ENCODE measurements at regions not wholly inside any gene's neighbourhood (a gene's known extent, or its start where the extent isn't known, plus 50 kb on each side); places are given as distances from the start of the nearest gene placed in this dataset.
"Not testable (repeated sequence)": the region's sequence is repeated elsewhere in the genome, so short reads cannot be mapped to it uniquely, and the experiment has no call there.

DNA sequence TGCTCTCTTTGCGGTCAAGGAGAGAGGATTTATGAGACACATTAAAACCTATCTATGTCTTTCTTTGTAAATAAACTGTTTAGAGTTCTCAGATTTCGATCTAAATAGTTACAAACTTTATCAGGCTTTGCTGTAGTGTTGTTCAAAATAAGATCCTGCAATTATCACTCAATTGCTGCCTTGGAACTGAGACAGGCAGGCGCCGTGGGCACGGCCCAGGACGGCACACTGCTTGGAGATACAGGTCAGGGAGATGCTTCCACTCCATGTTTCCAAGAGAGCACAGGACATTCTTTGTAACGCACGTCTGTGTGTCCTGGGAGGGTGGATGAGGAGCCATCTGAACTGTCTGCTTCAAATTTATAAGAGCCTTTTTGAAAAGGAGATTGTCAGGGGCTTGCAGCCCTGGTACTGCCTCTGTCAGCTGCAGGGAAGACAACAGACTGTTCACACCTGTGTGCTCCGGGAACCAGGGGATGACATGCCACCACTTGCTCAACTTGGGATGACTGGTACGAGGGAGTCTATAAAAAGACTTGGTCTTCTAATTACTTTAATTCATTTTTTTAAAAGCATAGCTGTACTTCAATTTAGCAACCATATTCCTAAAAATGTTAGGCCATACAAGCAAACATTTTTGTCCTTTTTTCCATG lies 472.9 kb upstream of the RUNX1 start:
- DNase-seq (ENCODE audit: insufficient read length) = no peak
- TF ChIP-seq POLR2AphosphoS5 (IDR thresholded peaks at IDR 0.05; ENCODE audit: low read depth, low read length) (no peak), POLR2A (IDR thresholded peaks at IDR 0.05; ENCODE audit: low read depth, low read length) (no peak), TAF1 (IDR thresholded peaks at IDR 0.05; ENCODE audit: borderline replicate concordance, low read depth, low read length) (no peak)
- FAIRE-seq = no peak

DNA sequence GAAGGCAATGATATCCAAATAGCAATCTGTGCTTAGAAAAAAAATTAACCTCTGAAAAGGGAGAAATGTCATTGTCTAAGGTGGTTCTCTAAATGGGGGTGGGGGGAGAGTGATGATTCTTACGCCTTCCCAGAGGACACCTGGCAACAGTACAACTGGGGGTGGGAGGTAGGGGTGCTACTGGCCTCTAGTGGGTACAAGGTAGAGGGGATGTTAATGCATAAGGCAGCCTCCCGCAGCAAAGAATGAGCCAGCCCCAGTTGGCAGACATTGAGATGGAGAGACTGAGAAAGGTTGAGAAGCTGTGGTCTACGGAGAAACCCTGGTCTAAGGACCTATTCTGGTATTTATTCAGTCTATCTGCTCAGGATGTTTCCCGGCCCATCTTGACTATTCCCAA lies 472.2 kb upstream of the RUNX1 start:
- FAIRE-seq (no peak), DNase-seq (ENCODE audit: insufficient read length) (no peak)
- TF ChIP-seq TAF1 (IDR thresholded peaks at IDR 0.05; ENCODE audit: borderline replicate concordance, low read depth, low read length) = no peak
- no peak for TF ChIP-seq POLR2AphosphoS5 (IDR thresholded peaks at IDR 0.05; ENCODE audit: low read depth, low read length)
- no peak for TF ChIP-seq POLR2A (IDR thresholded peaks at IDR 0.05; ENCODE audit: low read depth, low read length)

DNA sequence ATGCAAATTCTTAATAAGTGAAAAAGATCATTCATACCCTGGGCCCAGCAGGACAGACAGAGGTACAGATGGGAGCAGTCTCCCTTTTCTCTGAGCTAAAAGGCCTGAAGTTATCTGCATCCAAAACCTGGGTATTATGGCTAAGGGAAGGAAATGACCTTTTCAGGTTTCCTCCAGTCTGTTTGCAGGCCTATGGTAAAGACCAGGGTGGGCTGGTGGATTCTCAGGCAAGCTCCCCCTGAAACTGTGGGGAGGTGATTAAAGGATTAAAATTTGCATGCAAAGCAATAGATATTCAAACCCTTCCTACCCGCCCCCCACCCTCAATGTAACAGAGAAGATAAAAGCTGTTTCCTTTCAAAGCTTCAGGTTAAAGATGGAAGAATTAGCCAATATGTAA lies 471.8 kb upstream of the RUNX1 start:
- TF ChIP-seq POLR2A (IDR thresholded peaks at IDR 0.05; ENCODE audit: low read depth, low read length) (no peak), POLR2AphosphoS5 (IDR thresholded peaks at IDR 0.05; ENCODE audit: low read depth, low read length) (no peak), TAF1 (IDR thresholded peaks at IDR 0.05; ENCODE audit: borderline replicate concordance, low read depth, low read length) (no peak)
- DNase-seq (ENCODE audit: insufficient read length) (no peak), FAIRE-seq (no peak)

DNA sequence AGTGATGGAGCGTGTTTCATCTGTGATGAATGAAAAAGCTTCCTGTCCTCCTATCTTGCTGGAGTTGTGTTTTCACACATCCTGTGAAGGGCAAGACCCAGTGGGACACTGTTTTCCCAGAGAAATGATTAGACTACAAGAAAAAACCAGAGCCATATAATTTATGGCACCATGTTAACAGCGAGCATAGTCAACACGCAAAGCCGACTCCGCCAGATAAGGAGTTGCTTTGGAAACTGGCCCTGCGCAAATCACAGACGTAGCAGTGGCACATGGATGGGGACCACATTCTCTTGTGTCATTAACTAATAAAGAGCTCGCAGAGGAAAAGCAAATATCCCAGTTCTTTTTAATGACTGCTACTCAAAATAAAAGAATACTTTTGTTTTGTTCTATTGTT lies 471.2 kb upstream of the RUNX1 start:
- DNase-seq (ENCODE audit: insufficient read length) = no peak
- TF ChIP-seq POLR2AphosphoS5 (IDR thresholded peaks at IDR 0.05; ENCODE audit: low read depth, low read length) (no peak), POLR2A (IDR thresholded peaks at IDR 0.05; ENCODE audit: low read depth, low read length) (no peak), TAF1 (IDR thresholded peaks at IDR 0.05; ENCODE audit: borderline replicate concordance, low read depth, low read length) (no peak)
- FAIRE-seq = no peak

- FAIRE-seq = no peak
- no peak for DNase-seq (ENCODE audit: insufficient read length)
- no peak for TF ChIP-seq TAF1 (IDR thresholded peaks at IDR 0.05; ENCODE audit: borderline replicate concordance, low read depth, low read length)
- no peak for TF ChIP-seq POLR2A (IDR thresholded peaks at IDR 0.05; ENCODE audit: low read depth, low read length)
- no peak for TF ChIP-seq POLR2AphosphoS5 (IDR thresholded peaks at IDR 0.05; ENCODE audit: low read depth, low read length)
Measured at GRCh38 chr21:35517865-35518264, 468.8 kb upstream of the RUNX1 start.

DNA sequence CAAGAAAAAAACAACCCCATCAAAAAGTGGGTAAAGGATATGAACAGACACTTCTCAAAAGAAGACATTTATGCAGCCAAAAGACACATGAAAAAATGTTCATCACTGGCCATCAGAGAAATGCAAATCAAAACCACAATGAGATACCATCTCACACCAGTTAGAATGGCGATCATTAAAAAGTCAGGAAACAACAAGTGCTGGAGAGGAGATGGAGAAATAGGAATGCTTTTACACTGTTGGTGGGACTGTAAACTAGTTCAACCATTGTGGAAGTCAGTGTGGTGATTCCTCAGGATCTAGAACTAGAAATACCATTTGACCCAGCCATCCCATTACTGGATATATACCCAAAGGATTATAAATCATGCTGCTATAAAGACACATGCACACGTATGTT lies 467.2 kb upstream of the RUNX1 start:
- DNase-seq (ENCODE audit: insufficient read length) = not testable (repeated sequence)

GRCh38 chr21:35512346-35512745 lies 463.2 kb upstream of the RUNX1 start:
- TF ChIP-seq TAF1 (IDR thresholded peaks at IDR 0.05; ENCODE audit: borderline replicate concordance, low read depth, low read length) (no peak), POLR2A (IDR thresholded peaks at IDR 0.05; ENCODE audit: low read depth, low read length) (no peak), POLR2AphosphoS5 (IDR thresholded peaks at IDR 0.05; ENCODE audit: low read depth, low read length) (no peak)
- DNase-seq (ENCODE audit: insufficient read length) (no peak), FAIRE-seq (no peak)

More for the DNA sequence above, 467.2 kb upstream of the RUNX1 start:
- not testable (repeated sequence) for FAIRE-seq

- DNase-seq (ENCODE audit: insufficient read length) (no peak), FAIRE-seq (no peak)
- TF ChIP-seq TAF1 (IDR thresholded peaks at IDR 0.05; ENCODE audit: borderline replicate concordance, low read depth, low read length) (no peak), POLR2A (IDR thresholded peaks at IDR 0.05; ENCODE audit: low read depth, low read length) (no peak), POLR2AphosphoS5 (IDR thresholded peaks at IDR 0.05; ENCODE audit: low read depth, low read length) (no peak)
Measured at GRCh38 chr21:35511696-35512162, 462.6 kb upstream of the RUNX1 start.

DNA sequence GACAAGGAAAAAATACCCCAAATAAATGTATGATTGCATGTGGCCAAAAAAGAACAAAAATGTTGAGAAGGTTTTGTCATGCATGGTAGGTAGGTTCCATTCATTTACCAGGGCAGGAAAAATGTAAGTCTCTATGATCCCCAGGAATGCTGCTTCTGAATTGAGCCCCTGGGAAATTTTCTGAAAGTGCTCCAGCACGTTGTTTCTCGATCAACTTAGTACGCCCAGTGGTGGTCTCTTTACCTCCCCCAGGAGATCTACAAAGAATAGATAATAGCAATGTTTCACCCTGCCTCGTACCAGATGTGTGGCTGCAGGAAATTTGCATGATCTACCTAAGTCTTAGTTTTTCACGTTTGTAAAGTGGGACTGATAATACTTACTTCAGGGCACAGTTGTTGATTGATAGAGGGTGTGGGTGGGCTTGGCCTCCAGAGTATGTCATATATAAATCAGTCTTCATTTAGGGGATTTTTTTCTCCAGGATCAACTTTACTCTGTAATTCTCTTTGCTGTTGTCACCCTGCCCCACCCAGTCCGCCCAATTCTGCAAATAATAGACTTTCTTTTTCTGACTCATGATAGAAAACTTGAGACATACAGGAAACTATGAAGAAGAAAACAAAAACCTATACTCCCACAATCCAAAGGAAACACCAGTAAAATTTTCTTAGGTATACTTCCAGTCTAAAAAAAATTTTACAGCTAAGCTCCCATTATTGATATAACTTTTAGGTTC lies 462.0 kb upstream of the RUNX1 start:
- no peak for TF ChIP-seq TAF1 (IDR thresholded peaks at IDR 0.05; ENCODE audit: borderline replicate concordance, low read depth, low read length)
- no peak for TF ChIP-seq POLR2AphosphoS5 (IDR thresholded peaks at IDR 0.05; ENCODE audit: low read depth, low read length)
- TF ChIP-seq POLR2A (IDR thresholded peaks at IDR 0.05; ENCODE audit: low read depth, low read length) = no peak
- FAIRE-seq (no peak), DNase-seq (ENCODE audit: insufficient read length) (no peak)

- FAIRE-seq = no peak
- TF ChIP-seq POLR2AphosphoS5 (IDR thresholded peaks at IDR 0.05; ENCODE audit: low read depth, low read length) = no peak
- no peak for TF ChIP-seq TAF1 (IDR thresholded peaks at IDR 0.05; ENCODE audit: borderline replicate concordance, low read depth, low read length)
- no peak for TF ChIP-seq POLR2A (IDR thresholded peaks at IDR 0.05; ENCODE audit: low read depth, low read length)
- no peak for DNase-seq (ENCODE audit: insufficient read length)
Measured at GRCh38 chr21:35510294-35510693, 461.2 kb upstream of the RUNX1 start.

GRCh38 chr21:35509001-35509704 lies 460.1 kb upstream of the RUNX1 start:
- no peak for FAIRE-seq
- TF ChIP-seq POLR2A (IDR thresholded peaks at IDR 0.05; ENCODE audit: low read depth, low read length) (no peak), TAF1 (IDR thresholded peaks at IDR 0.05; ENCODE audit: borderline replicate concordance, low read depth, low read length) (no peak), POLR2AphosphoS5 (IDR thresholded peaks at IDR 0.05; ENCODE audit: low read depth, low read length) (no peak)
- DNase-seq (ENCODE audit: insufficient read length) = no peak

Data from GM12892 (cell line).